Non-pigmented ciliary epithelial cell (primary cell): ENCODE measurements at regions not wholly inside any gene's neighbourhood (a gene's known extent, or its start where the extent isn't known, plus 50 kb on each side); places are given as distances from the start of the nearest gene placed in this dataset.

Experiments
- DNase-seq: peaks from one replicate; pipeline ENCODE4 v3.0.0-alpha.2; 2010; ENCODE audit warnings: low read depth

DNA sequence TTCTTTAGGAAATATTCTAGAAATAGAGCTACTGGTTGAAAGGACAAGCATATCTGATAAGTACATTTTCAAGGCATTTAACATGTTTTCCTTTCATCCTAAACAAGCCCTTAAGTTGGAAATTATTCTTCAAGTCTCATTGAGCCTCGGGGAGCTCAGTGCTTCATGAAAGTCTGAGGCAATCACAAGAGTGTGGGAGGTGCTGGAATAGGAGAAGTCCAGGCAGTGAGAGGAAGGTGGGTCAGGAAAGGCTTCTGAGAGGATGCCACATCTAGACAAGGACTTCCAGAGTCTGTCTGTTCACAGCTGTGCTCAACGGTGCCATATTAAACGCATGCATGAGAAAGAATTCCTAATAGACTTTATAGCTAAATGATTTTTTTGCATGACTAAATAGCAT, 69.8 kb downstream of the CD83 start:
- no peak for DNase-seq

DNA sequence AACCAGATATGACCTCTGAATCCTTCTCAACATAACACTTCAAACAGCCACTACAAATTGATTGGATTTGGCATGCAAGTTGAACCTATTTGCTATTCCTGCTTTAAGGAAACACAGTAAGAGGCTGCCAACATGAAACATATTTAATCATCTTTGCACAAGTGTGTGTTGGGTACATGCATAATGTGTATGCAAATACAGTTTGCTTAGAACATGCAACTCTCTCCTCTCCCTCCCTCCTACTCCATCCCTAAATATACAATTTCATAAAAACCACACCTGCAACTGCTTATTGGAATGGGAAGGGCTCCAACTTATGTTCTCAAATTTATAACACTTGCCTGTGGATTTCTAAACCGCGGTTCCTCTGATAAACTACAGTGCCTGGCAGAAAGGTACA, 71.5 kb downstream of the CD83 start:
- no peak for DNase-seq

DNA sequence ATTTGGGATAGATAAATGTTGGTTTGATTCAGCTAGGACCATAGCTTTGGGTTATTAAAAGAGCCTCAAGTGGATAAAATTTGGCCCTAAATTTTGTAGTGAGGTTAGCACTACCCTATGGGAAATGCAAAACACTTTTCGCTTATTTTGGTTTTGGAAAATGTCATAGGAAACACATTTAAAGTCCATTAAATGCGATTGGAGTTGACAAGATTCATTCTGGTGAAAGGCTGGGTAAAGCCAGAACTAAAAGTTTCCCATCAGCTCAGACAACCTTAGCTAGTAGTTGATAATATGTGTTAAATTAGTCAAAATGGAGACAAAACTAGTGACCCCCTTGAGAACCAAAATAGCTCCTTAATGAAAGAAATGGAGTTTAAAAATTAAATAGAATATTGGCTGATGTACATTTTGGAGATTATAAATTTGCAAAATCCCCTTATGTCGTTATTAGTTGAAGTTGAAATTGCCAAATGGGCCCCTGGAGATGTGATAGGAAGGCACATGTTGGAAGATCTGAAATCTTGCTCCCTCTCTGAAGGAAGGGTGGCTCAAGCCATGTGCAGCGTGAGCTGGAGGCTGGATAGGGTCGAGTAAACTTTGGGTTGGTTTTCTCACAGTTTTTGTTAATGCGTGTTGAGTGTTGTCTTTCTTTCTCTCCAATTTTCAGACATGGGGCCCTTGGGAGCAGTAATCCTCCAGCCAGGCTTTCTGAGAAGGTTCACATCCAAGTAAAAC, 72.8 kb downstream of the CD83 start:
- DNase-seq = no peak

DNA sequence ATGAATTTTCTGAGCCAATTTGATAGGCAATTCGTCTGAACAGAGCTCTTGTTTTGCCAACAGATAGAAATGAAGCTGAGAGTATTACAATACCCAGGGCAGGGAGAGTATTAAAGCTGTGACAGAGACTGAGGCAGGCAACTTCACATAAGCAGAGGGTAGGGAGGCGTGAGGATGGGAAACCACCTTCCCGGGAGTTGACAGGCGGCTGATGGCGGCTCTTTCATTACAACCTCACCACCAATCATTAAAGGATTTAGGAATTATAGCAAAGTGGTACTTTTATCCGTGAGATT, 73.3 kb downstream of the CD83 start:
- DNase-seq = no peak

DNA sequence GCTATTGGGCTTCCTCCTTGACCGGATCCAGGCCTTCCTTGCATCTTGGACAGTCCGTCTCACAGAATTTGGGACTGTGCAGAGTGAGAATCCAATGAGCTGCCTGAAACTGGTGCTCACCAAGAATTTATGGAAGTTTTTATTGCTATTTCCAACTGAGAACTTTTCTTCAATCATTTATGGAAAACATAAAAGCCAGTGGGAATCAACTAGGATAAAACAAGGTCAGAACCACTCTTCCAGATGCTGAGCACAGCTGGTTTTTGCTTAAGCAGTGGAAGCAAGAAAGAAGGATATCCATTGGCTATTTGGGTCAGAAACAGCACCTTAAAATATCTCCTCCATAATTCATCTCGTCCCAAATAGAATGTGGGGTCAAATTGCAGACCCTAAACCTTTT, 74.2 kb downstream of the CD83 start:
- DNase-seq = no peak

DNA sequence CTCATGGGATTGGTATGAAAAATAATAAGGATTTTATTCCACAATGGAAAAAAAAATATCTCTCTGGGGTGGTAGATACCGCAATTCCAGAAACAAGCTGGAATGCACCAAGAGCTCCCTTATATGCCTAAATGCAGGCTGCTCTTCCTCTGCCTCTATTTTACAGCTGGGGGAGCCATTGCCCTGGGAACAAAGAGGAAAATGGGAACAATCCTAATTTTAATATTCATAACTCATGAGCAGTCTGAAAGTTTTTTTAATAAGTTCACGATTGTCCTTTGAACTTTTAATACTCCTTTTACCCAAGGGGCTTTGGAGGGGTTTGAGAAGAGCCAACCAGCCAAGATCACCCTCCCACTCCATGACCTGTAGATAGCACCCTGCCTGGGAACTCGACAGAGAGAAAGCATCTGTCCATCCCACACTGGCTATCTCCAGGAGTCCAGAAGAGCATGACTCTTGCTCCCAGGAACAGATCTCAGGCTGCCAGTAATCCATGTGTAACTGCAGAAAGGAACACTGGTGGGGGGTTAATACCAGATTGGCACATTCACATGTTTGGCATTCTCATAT, 74.7 kb downstream of the CD83 start:
- no peak for DNase-seq

DNA sequence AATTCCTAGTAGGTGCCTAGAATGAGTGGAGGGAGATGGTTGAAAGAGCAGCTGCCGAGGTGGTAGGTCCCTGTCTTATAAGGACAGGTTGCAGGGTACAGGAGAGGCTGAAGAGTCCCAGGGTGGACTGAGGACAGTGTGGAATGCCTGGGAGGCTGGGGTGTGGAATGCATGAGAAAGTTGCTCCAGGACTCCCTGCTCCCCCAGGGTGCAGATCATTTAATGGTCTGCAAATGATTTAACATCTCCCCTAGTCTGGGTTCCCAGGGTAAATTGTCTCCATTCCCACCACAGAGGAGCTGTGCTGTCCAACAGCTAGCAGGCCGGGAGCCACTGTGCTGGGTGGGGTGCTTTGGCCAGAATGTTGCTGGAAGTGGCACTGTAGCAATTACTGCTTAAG, 76.0 kb downstream of the CD83 start:
- DNase-seq = no peak

DNA sequence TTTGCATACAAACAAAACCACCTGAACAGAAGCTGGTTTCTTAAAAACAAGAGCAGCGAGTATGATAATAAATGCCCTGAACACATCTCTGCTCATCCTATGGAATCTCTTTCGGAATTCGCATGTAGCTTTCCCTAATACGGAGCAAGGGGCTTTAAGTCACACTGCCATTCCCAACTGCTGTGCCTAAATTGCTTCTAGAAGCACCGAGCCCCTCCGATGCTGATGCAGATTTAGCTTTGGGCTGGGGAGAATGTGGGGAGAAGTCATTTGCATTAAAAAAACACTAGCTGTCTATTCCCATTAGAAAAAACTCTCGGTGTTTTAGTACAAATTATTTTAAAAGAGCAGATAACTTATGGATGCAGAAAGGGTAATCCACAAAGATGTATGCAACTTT, 76.9 kb downstream of the CD83 start:
- no peak for DNase-seq

DNA sequence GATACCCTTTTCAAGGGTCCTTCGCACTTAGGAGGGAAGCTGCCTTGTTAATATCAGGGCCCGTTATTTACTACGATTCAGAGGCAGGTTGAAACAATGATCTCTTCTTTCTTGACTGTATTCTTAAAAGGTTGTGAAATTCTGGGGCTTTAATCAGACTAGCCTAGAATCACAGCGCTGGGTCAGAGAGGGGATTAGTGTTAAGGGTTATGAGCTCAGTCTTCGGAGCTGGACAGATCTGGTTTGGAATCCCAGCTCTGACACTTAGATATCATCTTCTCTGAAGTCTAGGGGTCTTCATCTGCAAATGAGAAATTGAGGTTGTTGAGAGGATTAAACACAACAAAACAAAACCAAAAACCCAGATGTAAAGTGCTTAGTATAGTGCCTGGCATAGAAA, 77.4 kb downstream of the CD83 start:
- DNase-seq = no peak

DNA sequence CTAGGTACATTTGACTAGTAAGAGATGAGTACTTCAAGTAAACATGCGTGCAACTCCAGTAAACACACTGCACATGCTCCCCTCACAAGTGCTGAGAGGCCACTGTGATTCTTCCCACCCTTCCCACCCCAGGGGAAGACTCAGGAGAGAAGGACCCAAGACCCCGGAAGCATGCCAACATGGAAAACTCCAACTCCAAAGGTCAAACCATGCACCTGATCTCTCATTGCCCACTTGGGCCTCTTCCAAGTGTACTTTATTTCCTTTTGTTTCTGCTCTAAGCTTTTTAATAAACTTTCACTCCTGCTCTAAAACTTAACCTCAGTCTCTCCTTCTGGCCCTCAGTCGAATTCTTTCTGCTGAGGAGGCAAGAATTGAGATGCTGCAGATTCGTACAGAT, 78.5 kb downstream of the CD83 start:
- no peak for DNase-seq

DNA sequence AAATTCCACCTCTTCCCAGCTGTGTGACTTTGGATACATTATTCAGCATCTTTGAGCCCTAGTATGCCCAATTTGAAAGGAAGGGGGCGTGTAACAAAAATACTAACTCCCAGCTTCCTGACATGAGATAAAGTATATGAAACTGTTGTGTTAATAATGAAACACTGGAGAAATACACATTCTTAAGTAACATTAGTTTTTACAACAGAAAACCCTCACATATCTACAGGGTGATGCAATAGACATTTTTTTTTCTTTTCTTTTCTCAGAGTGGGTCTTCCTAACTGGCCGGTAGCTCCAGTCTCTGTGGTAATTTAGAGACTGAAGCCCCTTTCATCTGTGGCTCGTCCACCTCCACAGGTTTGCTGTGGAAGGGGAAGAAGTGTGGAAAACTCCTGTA, 79.5 kb downstream of the CD83 start:
- no peak for DNase-seq

DNA sequence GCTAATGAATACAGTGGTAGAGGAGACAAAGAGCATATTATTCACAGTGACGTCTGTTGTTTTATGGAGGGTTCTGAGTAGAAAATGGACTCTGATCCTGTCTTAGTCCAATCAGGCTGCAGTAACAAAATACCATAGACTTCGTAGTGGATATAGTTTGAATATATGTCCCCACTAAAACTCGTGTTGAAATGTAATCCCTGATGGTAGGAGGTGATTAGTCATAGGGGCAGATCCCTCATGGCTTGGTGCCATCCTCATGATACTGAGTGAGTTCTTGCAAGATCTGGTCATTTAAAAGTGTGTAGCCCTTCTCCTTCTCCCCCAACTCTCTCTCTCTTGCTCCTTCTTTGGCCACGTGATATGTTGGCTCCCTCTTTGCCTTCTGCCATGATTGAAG, 82.5 kb downstream of the CD83 start:
- DNase-seq = no peak

DNA sequence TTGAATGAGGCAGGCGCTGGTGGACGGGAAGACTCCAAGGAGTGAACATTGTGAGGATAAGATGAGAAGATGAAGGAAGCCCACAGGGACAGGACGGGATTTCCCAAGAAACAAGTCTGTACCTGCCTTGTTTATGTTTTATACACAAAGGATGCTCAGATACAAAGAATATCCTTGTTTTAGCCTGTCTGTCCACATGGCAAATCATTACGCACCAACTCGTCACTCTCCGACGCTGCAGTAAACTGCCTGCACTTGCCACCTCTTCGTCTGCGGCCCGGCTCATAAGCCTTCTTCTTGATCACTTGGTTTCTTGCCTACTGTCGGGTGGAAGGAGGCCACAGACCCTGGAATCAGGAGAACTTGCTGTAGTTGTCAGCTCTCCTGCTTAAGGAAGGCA, 85.4 kb downstream of the CD83 start:
- DNase-seq = no peak

DNA sequence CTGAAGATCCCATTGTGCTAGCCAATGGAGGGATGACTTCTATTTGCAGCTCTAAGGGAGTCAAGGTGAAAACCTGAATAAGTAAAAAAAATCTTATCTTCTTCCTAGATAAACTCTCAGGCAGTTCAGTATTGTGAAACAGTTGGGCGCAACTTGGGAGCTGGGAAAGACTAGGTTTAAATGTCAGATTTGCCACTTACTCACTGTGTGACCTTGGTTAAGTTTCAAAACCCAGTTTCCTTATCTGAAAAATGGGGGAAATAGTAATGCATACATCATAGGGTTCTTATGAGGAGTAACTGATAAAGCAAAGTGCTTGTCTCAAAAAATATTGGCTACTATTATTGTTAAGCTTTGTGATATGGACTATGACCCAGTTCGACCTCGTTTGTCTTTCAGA, 88.8 kb downstream of the CD83 start:
- DNase-seq = no peak

DNA sequence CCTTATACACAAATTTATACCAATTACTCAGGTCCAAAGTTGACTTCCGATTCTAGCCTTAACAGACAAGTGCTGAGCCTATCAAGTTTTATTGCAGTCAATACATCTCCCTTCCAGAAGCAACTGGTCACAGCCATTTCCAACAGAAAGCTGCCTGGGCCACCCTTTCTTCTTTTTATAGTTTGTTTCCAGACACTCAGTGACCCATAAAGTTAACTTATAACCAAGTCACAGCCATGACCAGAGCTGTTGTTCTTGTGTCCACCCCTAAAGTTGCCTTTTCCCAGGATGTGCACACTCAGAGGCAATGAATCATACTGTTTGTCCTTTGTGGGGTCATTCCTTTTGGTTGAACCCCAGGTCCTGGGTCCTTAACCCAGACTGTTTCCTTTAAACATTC, 89.9 kb downstream of the CD83 start:
- no peak for DNase-seq

DNA sequence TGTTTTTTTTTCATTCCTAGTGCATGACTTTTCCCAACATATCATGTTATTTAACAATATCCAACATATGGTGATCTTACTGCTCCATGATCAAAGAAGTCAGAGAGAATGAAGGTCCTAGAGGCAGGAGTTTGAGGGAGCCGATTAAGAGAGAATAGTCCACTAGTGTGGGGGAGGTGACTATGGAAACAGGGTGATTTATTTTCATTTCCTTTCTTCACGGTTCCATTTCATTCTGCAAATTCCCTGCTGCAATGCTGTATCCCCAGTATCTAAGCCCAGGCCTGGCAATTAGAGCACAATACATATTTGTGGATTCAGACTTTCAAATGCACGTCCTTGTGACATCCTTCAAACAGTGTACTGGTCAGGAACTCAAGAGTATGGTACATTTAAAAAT, 91.4 kb downstream of the CD83 start:
- no peak for DNase-seq

DNA sequence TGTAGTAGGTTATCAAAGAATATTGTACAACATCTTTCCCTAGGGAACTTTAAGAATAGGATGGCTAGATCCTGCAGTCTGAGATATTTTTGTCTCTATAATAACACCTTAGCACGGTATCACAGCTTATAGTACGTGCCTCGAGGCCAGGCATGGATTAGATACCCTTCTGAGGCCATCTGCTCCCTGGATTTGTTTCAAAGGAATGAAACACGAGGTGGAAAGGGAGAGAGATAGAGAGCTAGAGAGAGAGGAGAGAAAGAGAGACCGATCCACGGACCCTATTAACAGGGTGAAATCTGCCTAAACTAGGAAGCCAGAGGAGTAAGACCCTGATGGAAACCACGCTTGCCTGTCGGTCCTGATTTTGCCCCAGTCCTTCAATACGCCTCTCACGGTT, 92.5 kb downstream of the CD83 start:
- no peak for DNase-seq

DNA sequence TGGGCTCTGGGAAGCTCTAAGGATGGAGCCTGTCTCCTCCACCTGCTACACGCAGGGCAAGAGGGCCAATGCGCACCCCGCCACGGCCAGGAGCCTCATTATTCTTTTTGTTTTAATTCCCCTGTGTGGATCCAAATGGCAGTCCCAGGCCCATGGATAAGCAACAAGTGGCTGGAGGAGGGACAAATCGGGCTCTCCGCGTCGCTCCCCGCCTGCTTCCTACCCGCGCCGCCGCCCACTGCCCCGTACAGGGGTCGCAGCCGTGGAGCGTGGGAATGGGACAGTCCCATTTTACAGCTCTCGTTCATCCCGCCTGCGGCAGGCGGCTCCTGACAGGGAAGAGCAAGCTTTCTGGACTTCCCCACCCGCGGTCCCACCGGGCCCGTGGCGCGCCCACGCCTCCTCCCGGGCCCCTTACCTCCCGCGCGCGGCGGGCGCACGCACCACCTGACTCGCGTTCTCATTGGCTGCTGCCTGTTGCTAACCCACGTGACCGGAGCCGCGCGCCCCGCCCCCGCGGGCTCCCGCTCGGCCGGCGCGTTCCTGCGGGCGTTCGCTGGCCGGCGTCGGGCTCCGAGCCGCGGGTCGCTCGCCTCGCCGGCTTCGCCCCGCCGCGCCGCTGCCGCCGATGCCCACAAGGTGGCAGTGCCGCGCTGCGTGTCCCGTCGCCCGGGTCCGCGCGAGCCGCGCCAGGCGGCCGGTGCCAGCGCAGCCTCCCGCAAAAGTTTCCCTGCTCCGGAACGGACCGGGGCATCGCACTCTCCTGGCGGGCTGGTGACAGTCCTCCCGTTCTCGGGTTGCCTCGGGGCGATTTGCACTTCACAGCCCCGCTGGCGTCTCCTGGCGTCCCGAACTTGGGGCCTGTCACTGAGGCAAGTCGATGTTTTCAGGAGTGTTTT, 93.3 kb downstream of the CD83 start:
- DNase-seq = peak; percentile 30

DNA sequence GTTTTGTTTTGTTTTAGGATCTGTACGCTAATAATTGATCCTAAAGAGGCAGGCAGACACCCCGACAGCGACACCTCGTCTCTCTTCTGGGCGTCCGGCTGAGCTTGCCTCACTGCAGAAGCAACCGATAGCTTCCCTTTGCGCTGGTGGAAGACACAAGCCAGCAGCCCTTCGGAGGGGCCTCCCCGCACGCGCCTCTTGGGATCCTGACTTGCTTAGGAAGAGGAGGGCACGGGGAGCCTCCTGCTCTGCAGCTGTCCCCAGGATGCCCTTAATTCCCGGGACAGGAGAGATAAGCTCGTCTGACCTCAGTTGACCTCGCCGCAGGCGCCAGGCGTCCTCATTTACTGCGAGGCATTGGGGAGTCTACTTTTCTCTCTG, 94.0 kb downstream of the CD83 start:
- DNase-seq = no peak

DNA sequence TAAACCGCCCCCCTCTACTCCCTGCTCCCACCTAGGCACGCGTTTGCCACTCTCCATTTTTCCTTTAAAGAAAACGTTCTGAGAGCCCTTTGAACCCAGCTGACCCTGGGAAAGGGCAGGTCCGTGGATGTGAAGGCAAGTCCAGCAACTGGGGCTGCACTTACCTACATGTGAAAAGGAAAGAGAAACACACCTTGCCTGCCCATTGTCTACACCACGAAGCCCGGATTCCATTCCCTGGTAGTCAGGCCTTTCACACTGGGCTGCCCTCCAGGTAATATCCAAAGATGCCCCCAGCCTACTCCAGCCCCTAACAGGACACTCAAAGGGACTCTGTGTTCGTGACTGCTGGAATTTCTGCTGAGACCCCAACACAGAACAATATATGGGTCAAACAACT, 94.4 kb downstream of the CD83 start:
- no peak for DNase-seq

DNA sequence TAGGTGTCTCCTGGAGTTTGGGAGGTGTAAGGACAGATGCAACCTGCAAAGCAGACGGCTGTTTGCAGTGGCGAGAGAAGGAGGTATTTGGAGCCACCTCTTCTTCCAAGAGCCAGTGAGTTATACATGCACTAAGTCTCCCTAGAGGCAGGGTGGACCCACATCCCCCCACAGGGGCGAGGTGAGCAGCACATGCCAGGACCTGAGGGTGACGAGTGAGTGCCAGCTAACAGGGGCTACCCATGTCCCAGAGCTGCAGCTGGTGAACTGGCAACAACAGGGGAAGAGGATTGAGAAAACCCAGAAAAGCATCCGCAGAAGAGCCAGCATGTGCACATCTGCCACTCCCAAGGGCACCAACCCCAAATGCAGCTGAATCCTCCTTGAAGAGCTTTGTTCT, 95.1 kb downstream of the CD83 start:
- DNase-seq = no peak

DNA sequence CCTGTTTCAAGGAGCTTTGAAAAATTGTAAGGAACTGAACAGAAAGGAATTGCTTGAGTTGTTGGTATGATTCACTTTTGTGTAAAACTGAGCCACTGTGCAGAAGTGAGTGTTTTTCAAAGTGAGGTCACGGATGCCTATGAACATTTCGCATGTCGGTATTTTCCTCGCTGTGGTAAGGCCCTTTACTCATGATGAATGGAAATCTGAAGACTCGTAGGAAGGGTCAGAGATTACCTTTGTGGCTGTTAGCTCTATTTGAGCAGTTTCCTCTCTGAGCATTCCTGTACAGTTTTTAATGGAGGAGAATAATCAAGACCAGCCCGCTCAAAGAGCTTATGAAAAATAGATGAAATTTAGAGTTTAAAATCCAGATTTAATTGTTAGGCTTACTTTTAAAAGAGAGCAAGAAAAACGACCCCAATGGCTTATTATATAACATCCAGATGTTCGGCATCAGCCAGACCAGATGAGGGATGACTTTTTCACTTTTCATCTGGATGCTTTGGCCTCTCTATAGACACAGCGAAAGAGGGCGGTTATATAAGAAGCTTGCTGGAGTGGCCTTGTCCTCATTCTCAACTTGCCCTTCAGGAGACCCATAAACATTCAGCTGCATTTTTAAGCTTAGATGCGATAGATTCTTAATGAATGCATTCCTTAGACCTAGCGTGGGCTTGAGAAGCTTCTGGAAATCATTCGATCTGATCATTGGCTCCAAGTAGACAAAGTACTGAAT, 99.5 kb downstream of the CD83 start:
- DNase-seq = no peak
